ENCODE measurements at regions not wholly inside any gene's neighbourhood (a gene's known extent, or its start where the extent isn't known, plus 50 kb on each side); places are given as distances from the start of the nearest gene placed in this dataset.

DNA sequence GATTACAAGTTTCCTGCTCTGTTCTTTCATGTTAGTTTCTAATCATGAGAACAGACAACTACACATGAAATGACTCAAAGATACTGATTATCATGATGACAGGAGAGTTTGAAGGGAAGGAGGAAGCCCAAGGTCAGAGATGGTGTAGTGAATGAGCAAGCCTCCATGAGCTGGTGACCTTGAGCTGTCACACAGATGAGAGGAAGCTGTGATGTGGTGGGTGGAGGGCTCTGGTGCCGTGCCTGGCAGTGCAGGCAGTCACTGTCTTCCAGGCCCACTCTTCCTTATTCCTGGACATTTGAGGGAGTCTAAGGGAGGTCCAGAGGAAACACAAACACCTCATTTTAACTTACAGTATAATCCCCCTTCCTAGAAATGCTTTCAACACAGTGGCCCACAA, 133.4 kb upstream of the ROPN1 start:
- no peak overlapping the region for H3K27ac Mint-ChIP-seq
- H3K4me3 Mint-ChIP-seq = no peak overlapping the region
- intact Hi-C loops (cut with micrococcal nuclease) = no loop called here
- TF ChIP-seq, protein P1, sequence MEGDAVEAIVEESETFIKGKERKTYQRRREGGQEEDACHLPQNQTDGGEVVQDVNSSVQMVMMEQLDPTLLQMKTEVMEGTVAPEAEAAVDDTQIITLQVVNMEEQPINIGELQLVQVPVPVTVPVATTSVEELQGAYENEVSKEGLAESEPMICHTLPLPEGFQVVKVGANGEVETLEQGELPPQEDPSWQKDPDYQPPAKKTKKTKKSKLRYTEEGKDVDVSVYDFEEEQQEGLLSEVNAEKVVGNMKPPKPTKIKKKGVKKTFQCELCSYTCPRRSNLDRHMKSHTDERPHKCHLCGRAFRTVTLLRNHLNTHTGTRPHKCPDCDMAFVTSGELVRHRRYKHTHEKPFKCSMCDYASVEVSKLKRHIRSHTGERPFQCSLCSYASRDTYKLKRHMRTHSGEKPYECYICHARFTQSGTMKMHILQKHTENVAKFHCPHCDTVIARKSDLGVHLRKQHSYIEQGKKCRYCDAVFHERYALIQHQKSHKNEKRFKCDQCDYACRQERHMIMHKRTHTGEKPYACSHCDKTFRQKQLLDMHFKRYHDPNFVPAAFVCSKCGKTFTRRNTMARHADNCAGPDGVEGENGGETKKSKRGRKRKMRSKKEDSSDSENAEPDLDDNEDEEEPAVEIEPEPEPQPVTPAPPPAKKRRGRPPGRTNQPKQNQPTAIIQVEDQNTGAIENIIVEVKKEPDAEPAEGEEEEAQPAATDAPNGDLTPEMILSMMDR (IDR thresholded peaks at IDR 0.05) = no peak
- H3K79me2 ChIP-seq (ENCODE audit: insufficient read depth, low read length) = no peaks in the 10 kb centered on the region
- no peaks in the 10 kb centered on the region for H3K9me3 ChIP-seq (replicated peaks in 1 of 2; ENCODE audit: control insufficient read depth in 1 of 2, insufficient read depth in 1 of 2, low read length in 2 of 2)
- no peak overlapping the region for H3K4me2 ChIP-seq (replicated peaks; ENCODE audit: extremely low read depth, low read length, poor library complexity, severe bottlenecking)
- H3K4me1 Mint-ChIP-seq = no peaks in the 10 kb centered on the region
- H3K27me3 ChIP-seq (ENCODE audit: control insufficient read depth in 2 of 2, insufficient read depth in 2 of 2, low read length in 2 of 2) = no peaks in the 10 kb centered on the region
- no CpG with 5 or more reads among the region's 1 CpG for WGBS (ENCODE audit: insufficient coverage)
- H2AFZ ChIP-seq (ENCODE audit: insufficient read depth, low read depth, low read length, poor library complexity, severe bottlenecking) = no peak overlapping the region
- no peak for DNase-seq
- H3K9me3 Mint-ChIP-seq = peaks cover 0 to 3% (median 0%) of the 10 kb centered on the region in 7 donors
- no peak overlapping the region for H3K9ac ChIP-seq (ENCODE audit: insufficient read depth, low read length, poor library complexity, severe bottlenecking)
- no peak overlapping the region for H3K4me3 ChIP-seq (replicated peaks in 1 of 3; ENCODE audit: low read depth in 2 of 3, low read length in 3 of 3)
- H3K36me3 Mint-ChIP-seq = no peaks in the 10 kb centered on the region
- H3K4me1 ChIP-seq (ENCODE audit: control insufficient read depth in 1 of 2, insufficient read depth in 2 of 2, low read length in 2 of 2) = no peaks in the 10 kb centered on the region
- H4K20me1 ChIP-seq (ENCODE audit: insufficient read depth, low read length) = no peaks in the 10 kb centered on the region
- H3K27ac ChIP-seq (ENCODE audit: low read depth in 1 of 2, low read length in 2 of 2) = no peak overlapping the region
- H3K27me3 Mint-ChIP-seq (ENCODE audit: low read depth in 3 of 3) = peaks cover 4 to 10% (median 9%) of the 10 kb centered on the region in 3 donors
- H3K36me3 ChIP-seq (replicated peaks in 1 of 2; ENCODE audit: control insufficient read depth in 1 of 2, insufficient read depth in 2 of 2, low read length in 2 of 2) = no peaks in the 10 kb centered on the region

DNA sequence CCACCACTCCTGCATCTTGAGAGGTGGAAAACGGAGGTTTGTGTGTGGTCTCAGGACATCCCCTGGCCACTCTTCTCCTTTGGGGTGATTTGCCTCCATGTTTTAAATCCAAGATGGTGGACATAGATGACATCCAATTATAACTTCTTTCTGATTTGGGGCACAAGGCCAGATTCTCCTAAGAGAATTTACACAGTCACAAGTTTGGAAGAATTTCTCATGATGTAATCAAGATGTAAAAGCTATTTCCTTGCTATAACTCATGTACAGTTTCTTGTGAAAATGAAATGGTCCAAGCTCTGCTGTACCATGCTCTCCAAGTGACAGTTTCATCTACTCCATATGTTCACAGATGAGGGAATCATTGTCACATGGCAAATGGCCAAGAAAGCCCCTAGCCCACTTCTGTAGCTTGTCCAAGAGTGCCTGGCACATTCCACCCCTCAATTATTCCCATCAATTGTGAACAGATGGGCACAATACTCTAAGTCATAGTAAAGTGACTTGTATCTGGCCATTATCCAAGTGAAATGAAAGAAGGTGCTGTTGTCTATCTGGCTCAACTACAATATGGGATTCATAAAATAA, 134.6 kb upstream of the ROPN1 start:
- H3K36me3 ChIP-seq (replicated peaks in 1 of 2; ENCODE audit: control insufficient read depth in 1 of 2, insufficient read depth in 2 of 2, low read length in 2 of 2) = no peaks in the 10 kb centered on the region
- H3K27ac Mint-ChIP-seq = no peak overlapping the region
- intact Hi-C loops (cut with micrococcal nuclease) = no loop called here
- no peaks in the 10 kb centered on the region for H4K20me1 ChIP-seq (ENCODE audit: insufficient read depth, low read length)
- H3K4me2 ChIP-seq (replicated peaks; ENCODE audit: extremely low read depth, low read length, poor library complexity, severe bottlenecking) = no peak overlapping the region
- no peak overlapping the region for H3K4me3 ChIP-seq (replicated peaks in 1 of 3; ENCODE audit: low read depth in 2 of 3, low read length in 3 of 3)
- H3K27me3 Mint-ChIP-seq (ENCODE audit: low read depth in 3 of 3) = peaks cover 4 to 10% (median 9%) of the 10 kb centered on the region in 3 donors
- H3K9me3 ChIP-seq (replicated peaks in 1 of 2; ENCODE audit: control insufficient read depth in 1 of 2, insufficient read depth in 1 of 2, low read length in 2 of 2) = no peaks in the 10 kb centered on the region
- peaks cover 0 to 2% of the 10 kb centered on the region in 2 donors for H3K4me1 ChIP-seq (ENCODE audit: control insufficient read depth in 1 of 2, insufficient read depth in 2 of 2, low read length in 2 of 2)
- no peak overlapping the region for H3K4me3 Mint-ChIP-seq
- TF ChIP-seq, protein P1 (IDR thresholded peaks at IDR 0.05) = no peak
- H3K27me3 ChIP-seq (ENCODE audit: control insufficient read depth in 2 of 2, insufficient read depth in 2 of 2, low read length in 2 of 2) = no peaks in the 10 kb centered on the region
- peaks cover 3% of the 10 kb centered on the region for H3K4me1 Mint-ChIP-seq
- DNase-seq = no peak
- H3K79me2 ChIP-seq (ENCODE audit: insufficient read depth, low read length) = no peaks in the 10 kb centered on the region
- H3K36me3 Mint-ChIP-seq = no peaks in the 10 kb centered on the region
- H3K9ac ChIP-seq (ENCODE audit: insufficient read depth, low read length, poor library complexity, severe bottlenecking) = no peak overlapping the region
- H2AFZ ChIP-seq (ENCODE audit: insufficient read depth, low read depth, low read length, poor library complexity, severe bottlenecking) = no peak overlapping the region
- H3K9me3 Mint-ChIP-seq = peaks cover 0 to 3% (median 0%) of the 10 kb centered on the region in 7 donors
- H3K27ac ChIP-seq (ENCODE audit: low read depth in 1 of 2, low read length in 2 of 2) = no peak overlapping the region
- WGBS (ENCODE audit: insufficient coverage) = no CpG with 5 or more reads among the region's 1 CpG

Data from CD14-positive monocyte (primary cell).